Neural cell (in vitro differentiated cells): ENCODE measurements at regions not wholly inside any gene's neighbourhood (a gene's known extent, or its start where the extent isn't known, plus 50 kb on each side); places are given as distances from the start of the nearest gene placed in this dataset.

Source experiments
- H2AFZ ChIP-seq: fragments of 200-600, 300-800 bp; sonication (generic), shearing (Covaris generic); 2 replicates; pipeline ENCODE4 v1.6.0; 2014; ENCODE audit warnings: low read depth, mild to moderate bottlenecking, antibody characterized with exemption, low read length, moderate library complexity
- H3F3A ChIP-seq: fragments of 200-600 bp; shearing (Covaris generic); 2 replicates; pipeline ENCODE4 v1.6.1; 2016; ENCODE audit warnings: mild to moderate bottlenecking, moderate library complexity, mixed read lengths, antibody characterized with exemption, low read length; ENCODE audit not compliant: insufficient read depth, poor library complexity, severe bottlenecking
- H3K27ac ChIP-seq: fragments of 200-600, 300-800 bp; sonication (generic), shearing (Covaris generic); 2 replicates; pipeline ENCODE4 v1.5.1; 2014; ENCODE audit warnings: mild to moderate bottlenecking, low read length, moderate library complexity
- H3K27me3 ChIP-seq: fragments of 300-800, 200-600 bp; sonication (generic), shearing (Covaris generic); 2 replicates; pipeline ENCODE4 v1.6.0; 2014; ENCODE audit warnings: mild to moderate bottlenecking, low read depth, low read length, moderate library complexity; ENCODE audit not compliant: insufficient read depth
- H3K36me3 ChIP-seq: fragments of 300-800, 200-600 bp; sonication (generic), shearing (Covaris generic); 2 replicates; pipeline ENCODE4 v1.5.1; 2014; ENCODE audit warnings: mild to moderate bottlenecking, antibody characterized with exemption, low read length, moderate library complexity; ENCODE audit not compliant: insufficient read depth
- H3K4me2 ChIP-seq: fragments of 300-800, 200-600 bp; sonication (generic), shearing (Covaris generic); 2 replicates; pipeline ENCODE4 v1.6.0; 2014; ENCODE audit warnings: mild to moderate bottlenecking, low read length
- H3K4me3 ChIP-seq: fragments of 300-800, 200-600 bp; sonication (generic), shearing (Covaris generic); 2 replicates; pipeline ENCODE4 v1.5.1; 2014; ENCODE audit warnings: mild to moderate bottlenecking, low read length, moderate library complexity
- H3K79me2 ChIP-seq: fragments of 200-600 bp; shearing (Covaris generic); replicated peaks from 2 replicates; pipeline ENCODE4 v1.6.0; 2014; ENCODE audit warnings: mild to moderate bottlenecking, low read length, moderate library complexity; ENCODE audit not compliant: insufficient read depth
- H3K9ac ChIP-seq: fragments of 300-800, 200-600 bp; sonication (generic), shearing (Covaris generic); 2 replicates; pipeline ENCODE4 v1.6.1; 2016; ENCODE audit warnings: mild to moderate bottlenecking, low read length, mixed read lengths
- H3K9me2 ChIP-seq: fragments of 200-600 bp; shearing (Covaris generic); 2 replicates; pipeline ENCODE4 v1.6.1; 2016; ENCODE audit warnings: mild to moderate bottlenecking, low read length, mixed read lengths; ENCODE audit not compliant: insufficient read depth
- H3K9me3 ChIP-seq: fragments of 200-600, 300-800 bp; sonication (generic), shearing (Covaris generic); 2 replicates; pipeline ENCODE4 v1.6.1; 2016; ENCODE audit warnings: mild to moderate bottlenecking, mixed run types, low read length, moderate library complexity, mixed read lengths
- H4K20me1 ChIP-seq: fragments of 200-600 bp; shearing (Covaris generic); 2 replicates; pipeline ENCODE4 v1.6.1; 2016; ENCODE audit warnings: mild to moderate bottlenecking, mixed run types; ENCODE audit not compliant: insufficient read depth
- EP300 ChIP-seq: fragments of 450-650 bp; conservative IDR thresholded peaks from 2 replicates; pipeline ENCODE4 v1.6.1; 2014; ENCODE audit warnings: antibody characterized with exemption, mild to moderate bottlenecking, moderate library complexity; ENCODE audit not compliant: poor library complexity, severe bottlenecking
- EZH2 ChIP-seq: fragments of 200-600, 300-800 bp; shearing (Covaris generic), sonication (generic); IDR thresholded peaks from 2 replicates; pipeline ENCODE4 v1.6.1; 2014; ENCODE audit warnings: antibody characterized with exemption, low read length, borderline replicate concordance, mild to moderate bottlenecking; ENCODE audit not compliant: insufficient read depth, poor library complexity, severe bottlenecking
- MXI1 ChIP-seq: fragments of 450-650 bp; conservative IDR thresholded peaks from 2 replicates; pipeline ENCODE4 v1.6.1; 2014; ENCODE audit warnings: antibody characterized with exemption, mild to moderate bottlenecking; ENCODE audit not compliant: poor library complexity, severe bottlenecking
- POLR2AphosphoS5 ChIP-seq: IDR thresholded peaks from 2 replicates; pipeline ENCODE4 v1.6.1; 2012
- RAD21 ChIP-seq: fragments of 450-650 bp; conservative IDR thresholded peaks from 2 replicates; pipeline ENCODE4 v1.6.1; 2014; ENCODE audit warnings: antibody characterized with exemption, mild to moderate bottlenecking, moderate library complexity
- SMC3 ChIP-seq: fragments of 450-650 bp; conservative IDR thresholded peaks from 2 replicates; pipeline ENCODE4 v1.6.1; 2014; ENCODE audit warnings: antibody characterized with exemption, mild to moderate bottlenecking, moderate library complexity; ENCODE audit not compliant: poor library complexity
- TAF1 ChIP-seq: IDR thresholded peaks from 2 replicates; pipeline ENCODE4 v1.6.1; 2012; ENCODE audit warnings: low read depth
- TF ChIP-seq, protein P1 (sequence below): IDR thresholded peaks from 2 replicates; pipeline ENCODE4 v1.6.1; 2012; ENCODE audit warnings: borderline replicate concordance
- TF ChIP-seq, protein P2 (sequence below): fragments of 450-650 bp; IDR thresholded peaks from 2 replicates; pipeline ENCODE4 v1.5.1; 2014; ENCODE audit warnings: antibody characterized with exemption, mild to moderate bottlenecking, moderate library complexity; ENCODE audit not compliant: poor library complexity, severe bottlenecking

DNA sequence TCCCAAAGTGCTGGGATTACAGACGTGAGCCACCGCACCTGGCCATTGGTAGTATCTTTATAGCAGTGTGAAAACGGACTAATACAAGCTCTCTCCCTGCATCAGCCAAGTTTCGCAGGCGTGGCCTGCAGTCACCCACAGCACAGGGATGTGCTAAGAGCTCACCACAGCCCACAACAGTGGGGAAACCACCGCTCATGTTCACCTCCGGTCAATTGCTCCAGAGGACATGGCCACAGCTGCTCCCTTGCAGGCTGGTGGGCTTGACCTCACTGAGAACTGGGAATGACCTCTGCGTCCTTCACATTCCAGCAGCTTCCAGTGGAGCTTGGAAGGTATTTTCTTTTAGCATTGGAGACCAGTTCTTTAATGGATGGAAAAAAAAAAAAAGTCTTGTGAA lies 156.4 kb downstream of the KCTD15 start:
- Histone ChIP-seq H4K20me1 (no peaks in the 10 kb centered on the region), H3K9me3 (no peaks in the 10 kb centered on the region), H2AFZ (no peak overlapping the region), H3K79me2 (no peaks in the 10 kb centered on the region), H3K27ac (no peak overlapping the region), H3K4me2 (no peak overlapping the region), H3K27me3 (no peaks in the 10 kb centered on the region), H3K36me3 (no peaks in the 10 kb centered on the region), H3K9ac (no peak overlapping the region), H3K4me3 (no peak overlapping the region), H3K9me2 (no peaks in the 10 kb centered on the region), H3F3A (no peaks in the 10 kb centered on the region)
- TF ChIP-seq POLR2AphosphoS5 (no peak), TAF1 (no peak)

- Histone ChIP-seq H3K27me3 (no peaks in the 10 kb centered on the region), H3K4me3 (no peak overlapping the region), H3K9ac (no peak overlapping the region), H3K79me2 (no peaks in the 10 kb centered on the region), H4K20me1 (no peaks in the 10 kb centered on the region), H3K9me2 (no peaks in the 10 kb centered on the region), H3K9me3 (no peaks in the 10 kb centered on the region), H3K4me2 (no peak overlapping the region), H3K36me3 (no peaks in the 10 kb centered on the region), H3F3A (no peaks in the 10 kb centered on the region), H3K27ac (no peak overlapping the region), H2AFZ (no peak overlapping the region)
- no peak for TF ChIP-seq SMC3
These were observed 156.9 kb downstream of the KCTD15 start for GRCh38 chr19:33953592-33953991.

DNA sequence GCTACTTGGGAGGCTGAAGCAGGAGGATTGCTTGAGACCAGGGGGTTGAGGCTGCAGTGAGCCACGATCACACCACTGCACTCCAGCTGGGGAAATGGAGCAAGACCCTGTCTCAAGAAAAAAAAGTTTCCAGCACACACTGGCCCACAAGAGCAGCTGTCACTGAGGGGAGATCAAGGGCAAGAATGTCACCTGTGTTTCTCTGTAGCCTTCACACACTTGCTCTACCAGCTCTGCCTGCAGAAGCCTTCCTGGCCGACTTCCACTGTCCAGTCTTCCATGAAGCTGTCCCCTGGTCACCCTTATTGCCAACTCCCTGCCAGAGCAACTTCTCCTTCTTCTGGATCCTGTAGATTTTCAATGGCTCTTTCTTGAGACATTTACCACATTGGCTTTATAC lies 158.0 kb downstream of the KCTD15 start:
- Histone ChIP-seq H3K4me3 (no peak overlapping the region), H3K9me2 (no peaks in the 10 kb centered on the region), H3K9ac (no peak overlapping the region), H3K27ac (no peak overlapping the region), H3K27me3 (no peaks in the 10 kb centered on the region), H3F3A (no peaks in the 10 kb centered on the region), H3K79me2 (no peaks in the 10 kb centered on the region), H2AFZ (no peak overlapping the region), H3K36me3 (no peaks in the 10 kb centered on the region), H3K4me2 (no peak overlapping the region), H4K20me1 (no peaks in the 10 kb centered on the region), H3K9me3 (no peaks in the 10 kb centered on the region)
- TF ChIP-seq, protein P1, sequence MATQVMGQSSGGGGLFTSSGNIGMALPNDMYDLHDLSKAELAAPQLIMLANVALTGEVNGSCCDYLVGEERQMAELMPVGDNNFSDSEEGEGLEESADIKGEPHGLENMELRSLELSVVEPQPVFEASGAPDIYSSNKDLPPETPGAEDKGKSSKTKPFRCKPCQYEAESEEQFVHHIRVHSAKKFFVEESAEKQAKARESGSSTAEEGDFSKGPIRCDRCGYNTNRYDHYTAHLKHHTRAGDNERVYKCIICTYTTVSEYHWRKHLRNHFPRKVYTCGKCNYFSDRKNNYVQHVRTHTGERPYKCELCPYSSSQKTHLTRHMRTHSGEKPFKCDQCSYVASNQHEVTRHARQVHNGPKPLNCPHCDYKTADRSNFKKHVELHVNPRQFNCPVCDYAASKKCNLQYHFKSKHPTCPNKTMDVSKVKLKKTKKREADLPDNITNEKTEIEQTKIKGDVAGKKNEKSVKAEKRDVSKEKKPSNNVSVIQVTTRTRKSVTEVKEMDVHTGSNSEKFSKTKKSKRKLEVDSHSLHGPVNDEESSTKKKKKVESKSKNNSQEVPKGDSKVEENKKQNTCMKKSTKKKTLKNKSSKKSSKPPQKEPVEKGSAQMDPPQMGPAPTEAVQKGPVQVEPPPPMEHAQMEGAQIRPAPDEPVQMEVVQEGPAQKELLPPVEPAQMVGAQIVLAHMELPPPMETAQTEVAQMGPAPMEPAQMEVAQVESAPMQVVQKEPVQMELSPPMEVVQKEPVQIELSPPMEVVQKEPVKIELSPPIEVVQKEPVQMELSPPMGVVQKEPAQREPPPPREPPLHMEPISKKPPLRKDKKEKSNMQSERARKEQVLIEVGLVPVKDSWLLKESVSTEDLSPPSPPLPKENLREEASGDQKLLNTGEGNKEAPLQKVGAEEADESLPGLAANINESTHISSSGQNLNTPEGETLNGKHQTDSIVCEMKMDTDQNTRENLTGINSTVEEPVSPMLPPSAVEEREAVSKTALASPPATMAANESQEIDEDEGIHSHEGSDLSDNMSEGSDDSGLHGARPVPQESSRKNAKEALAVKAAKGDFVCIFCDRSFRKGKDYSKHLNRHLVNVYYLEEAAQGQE: no peak
- TF ChIP-seq POLR2AphosphoS5 (no peak), MXI1 (no peak), EP300 (no peak), EZH2 (no peak), SMC3 (no peak), RAD21 (no peak), TAF1 (no peak)
- TF ChIP-seq, protein P2, sequence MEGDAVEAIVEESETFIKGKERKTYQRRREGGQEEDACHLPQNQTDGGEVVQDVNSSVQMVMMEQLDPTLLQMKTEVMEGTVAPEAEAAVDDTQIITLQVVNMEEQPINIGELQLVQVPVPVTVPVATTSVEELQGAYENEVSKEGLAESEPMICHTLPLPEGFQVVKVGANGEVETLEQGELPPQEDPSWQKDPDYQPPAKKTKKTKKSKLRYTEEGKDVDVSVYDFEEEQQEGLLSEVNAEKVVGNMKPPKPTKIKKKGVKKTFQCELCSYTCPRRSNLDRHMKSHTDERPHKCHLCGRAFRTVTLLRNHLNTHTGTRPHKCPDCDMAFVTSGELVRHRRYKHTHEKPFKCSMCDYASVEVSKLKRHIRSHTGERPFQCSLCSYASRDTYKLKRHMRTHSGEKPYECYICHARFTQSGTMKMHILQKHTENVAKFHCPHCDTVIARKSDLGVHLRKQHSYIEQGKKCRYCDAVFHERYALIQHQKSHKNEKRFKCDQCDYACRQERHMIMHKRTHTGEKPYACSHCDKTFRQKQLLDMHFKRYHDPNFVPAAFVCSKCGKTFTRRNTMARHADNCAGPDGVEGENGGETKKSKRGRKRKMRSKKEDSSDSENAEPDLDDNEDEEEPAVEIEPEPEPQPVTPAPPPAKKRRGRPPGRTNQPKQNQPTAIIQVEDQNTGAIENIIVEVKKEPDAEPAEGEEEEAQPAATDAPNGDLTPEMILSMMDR: no peak
